ENCODE measurements at regions not wholly inside any gene's neighbourhood (a gene's known extent, or its start where the extent isn't known, plus 50 kb on each side); places are given as distances from the start of the nearest gene placed in this dataset.

DNA sequence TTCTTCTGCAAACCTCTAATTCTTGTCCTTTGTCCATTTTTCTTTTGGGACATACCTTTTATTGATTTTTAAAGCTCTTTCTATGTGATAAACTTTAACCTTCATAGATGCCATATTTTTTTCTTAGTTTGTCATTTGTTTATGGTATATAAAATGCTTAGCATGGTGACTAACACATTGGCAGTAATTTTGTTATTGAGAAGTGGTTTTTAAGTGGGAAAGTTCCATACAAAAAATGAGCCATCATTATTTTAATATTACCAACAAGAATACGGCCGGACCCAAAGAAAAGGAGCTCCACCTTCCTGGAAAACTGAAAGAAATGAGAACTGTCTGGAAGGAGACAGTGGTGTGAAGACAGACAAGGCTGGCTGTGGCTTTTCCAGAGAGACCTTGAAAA lies 270.1 kb upstream of the SIX2 start:
- Histone ChIP-seq H3K27ac (no peak overlapping the region), H4K20me1 (ENCODE audit: insufficient read depth, poor library complexity, severe bottlenecking) (no peaks in the 10 kb centered on the region), H3K9me3 (ENCODE audit: low read depth) (no peaks in the 10 kb centered on the region), H3K4me2 (no peak overlapping the region), H3K36me3 (replicated peaks; ENCODE audit: insufficient read depth, low read depth) (no peaks in the 10 kb centered on the region), H3K79me2 (no peaks in the 10 kb centered on the region), H3K9me2 (replicated peaks; ENCODE audit: insufficient read depth) (no peaks in the 10 kb centered on the region), H2AFZ (no peak overlapping the region), H3K4me1 (ENCODE audit: insufficient read depth) (peaks cover 31% of the 10 kb centered on the region), H3K27me3 (no peaks in the 10 kb centered on the region), H3K4me3 (no peak overlapping the region)
- WGBS (ENCODE audit: low lambda C conversion rate, missing lambda C conversion rate) = 90% methylated on average over 2 of the region's 2 CpGs
- no peak for DNase-seq (ENCODE audit: low spot score)
- TF ChIP-seq, protein P1, sequence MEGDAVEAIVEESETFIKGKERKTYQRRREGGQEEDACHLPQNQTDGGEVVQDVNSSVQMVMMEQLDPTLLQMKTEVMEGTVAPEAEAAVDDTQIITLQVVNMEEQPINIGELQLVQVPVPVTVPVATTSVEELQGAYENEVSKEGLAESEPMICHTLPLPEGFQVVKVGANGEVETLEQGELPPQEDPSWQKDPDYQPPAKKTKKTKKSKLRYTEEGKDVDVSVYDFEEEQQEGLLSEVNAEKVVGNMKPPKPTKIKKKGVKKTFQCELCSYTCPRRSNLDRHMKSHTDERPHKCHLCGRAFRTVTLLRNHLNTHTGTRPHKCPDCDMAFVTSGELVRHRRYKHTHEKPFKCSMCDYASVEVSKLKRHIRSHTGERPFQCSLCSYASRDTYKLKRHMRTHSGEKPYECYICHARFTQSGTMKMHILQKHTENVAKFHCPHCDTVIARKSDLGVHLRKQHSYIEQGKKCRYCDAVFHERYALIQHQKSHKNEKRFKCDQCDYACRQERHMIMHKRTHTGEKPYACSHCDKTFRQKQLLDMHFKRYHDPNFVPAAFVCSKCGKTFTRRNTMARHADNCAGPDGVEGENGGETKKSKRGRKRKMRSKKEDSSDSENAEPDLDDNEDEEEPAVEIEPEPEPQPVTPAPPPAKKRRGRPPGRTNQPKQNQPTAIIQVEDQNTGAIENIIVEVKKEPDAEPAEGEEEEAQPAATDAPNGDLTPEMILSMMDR (IDR thresholded peaks at IDR 0.05; ENCODE audit: poor library complexity) = no peak
- TF ChIP-seq EZH2 (IDR thresholded peaks at IDR 0.05; ENCODE audit: borderline replicate concordance) (no peak), EZH2phosphoT487 (IDR thresholded peaks at IDR 0.05; ENCODE audit: low read depth, severe bottlenecking, unreplicated experiment) (no peak)

DNA sequence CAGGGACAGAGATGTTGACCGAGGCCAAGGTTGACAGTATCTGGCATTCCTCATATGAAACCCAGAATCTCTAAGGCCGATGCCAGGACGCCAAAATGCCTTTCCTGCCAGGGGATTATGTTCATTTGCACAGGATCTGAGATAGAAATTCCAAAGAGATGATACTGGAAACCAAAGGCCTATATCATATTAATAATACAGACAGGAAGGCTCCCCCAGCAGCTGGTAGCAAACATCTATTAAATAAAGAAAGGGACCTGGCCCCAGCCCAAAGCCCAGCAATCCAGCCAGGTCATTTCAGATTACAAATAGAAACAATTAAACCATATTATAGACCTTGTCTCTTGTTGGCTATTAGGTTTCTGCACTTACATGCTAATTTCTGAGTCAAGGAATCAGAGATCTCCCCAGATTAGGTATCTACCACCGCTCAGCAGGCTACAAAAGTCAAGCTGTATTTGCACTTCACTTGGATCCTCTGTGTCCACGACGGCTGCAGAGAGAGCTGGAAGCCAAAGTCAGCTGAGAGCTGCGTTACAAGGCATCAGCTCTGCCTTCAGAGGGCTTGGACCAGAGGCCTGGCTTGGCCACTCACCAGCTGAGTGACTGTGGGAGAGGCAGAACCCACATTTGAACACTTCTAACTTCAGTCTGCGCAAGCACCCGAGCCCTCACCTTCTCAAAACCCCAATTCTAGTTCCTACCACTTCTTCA lies 269.3 kb upstream of the SIX2 start:
- Histone ChIP-seq H3K9me3 (ENCODE audit: low read depth) (no peaks in the 10 kb centered on the region), H2AFZ (no peak overlapping the region), H3K9me2 (replicated peaks; ENCODE audit: insufficient read depth) (no peaks in the 10 kb centered on the region), H3K4me1 (ENCODE audit: insufficient read depth) (peaks cover 38% of the 10 kb centered on the region), H3K27ac (no peak overlapping the region), H3K4me2 (no peak overlapping the region), H3K36me3 (replicated peaks; ENCODE audit: insufficient read depth, low read depth) (no peaks in the 10 kb centered on the region), H3K27me3 (no peaks in the 10 kb centered on the region), H3K4me3 (no peak overlapping the region), H3K79me2 (no peaks in the 10 kb centered on the region), H4K20me1 (ENCODE audit: insufficient read depth, poor library complexity, severe bottlenecking) (no peaks in the 10 kb centered on the region)
- TF ChIP-seq EZH2phosphoT487 (IDR thresholded peaks at IDR 0.05; ENCODE audit: low read depth, severe bottlenecking, unreplicated experiment) (no peak), EZH2 (IDR thresholded peaks at IDR 0.05; ENCODE audit: borderline replicate concordance) (no peak)
- no peak for DNase-seq (ENCODE audit: low spot score)
- 78% methylated on average over 9 of the region's 9 CpGs for WGBS (ENCODE audit: low lambda C conversion rate, missing lambda C conversion rate)

DNA sequence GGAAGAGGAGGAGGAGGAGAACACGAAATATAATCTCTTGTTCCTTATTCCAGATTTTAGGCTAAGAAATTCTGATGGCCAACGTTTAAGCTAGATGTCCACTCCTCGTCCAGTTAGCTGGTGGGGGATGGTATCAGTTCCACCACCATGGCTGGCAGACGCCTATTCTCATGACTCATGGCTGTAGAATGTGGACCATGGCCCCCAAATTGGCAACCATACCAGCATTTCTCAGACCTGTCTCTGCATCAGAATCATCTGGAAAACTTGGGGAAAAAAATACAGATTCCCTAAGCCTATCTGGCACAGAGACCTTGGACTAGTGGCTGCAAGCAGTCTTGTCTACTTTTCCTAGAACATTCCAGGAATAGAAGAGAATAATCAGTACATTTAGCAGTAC lies 267.7 kb upstream of the SIX2 start:
- Histone ChIP-seq H3K9me3 (ENCODE audit: low read depth) (no peaks in the 10 kb centered on the region), H3K27me3 (no peaks in the 10 kb centered on the region), H3K79me2 (no peaks in the 10 kb centered on the region), H3K4me3 (no peak overlapping the region), H4K20me1 (ENCODE audit: insufficient read depth, poor library complexity, severe bottlenecking) (no peaks in the 10 kb centered on the region), H3K4me1 (ENCODE audit: insufficient read depth) (peaks cover 42% of the 10 kb centered on the region), H2AFZ (no peak overlapping the region), H3K4me2 (no peak overlapping the region), H3K9me2 (replicated peaks; ENCODE audit: insufficient read depth) (no peaks in the 10 kb centered on the region), H3K27ac (no peak overlapping the region), H3K36me3 (replicated peaks; ENCODE audit: insufficient read depth, low read depth) (no peaks in the 10 kb centered on the region)
- DNase-seq (ENCODE audit: low spot score) = no peak
- WGBS (ENCODE audit: low lambda C conversion rate, missing lambda C conversion rate) = 80% methylated on average over 4 of the region's 4 CpGs
- TF ChIP-seq EZH2phosphoT487 (IDR thresholded peaks at IDR 0.05; ENCODE audit: low read depth, severe bottlenecking, unreplicated experiment) = no peak
- TF ChIP-seq, protein P1 (IDR thresholded peaks at IDR 0.05; ENCODE audit: poor library complexity) = no peak
- TF ChIP-seq EZH2 (IDR thresholded peaks at IDR 0.05; ENCODE audit: borderline replicate concordance) = no peak

DNA sequence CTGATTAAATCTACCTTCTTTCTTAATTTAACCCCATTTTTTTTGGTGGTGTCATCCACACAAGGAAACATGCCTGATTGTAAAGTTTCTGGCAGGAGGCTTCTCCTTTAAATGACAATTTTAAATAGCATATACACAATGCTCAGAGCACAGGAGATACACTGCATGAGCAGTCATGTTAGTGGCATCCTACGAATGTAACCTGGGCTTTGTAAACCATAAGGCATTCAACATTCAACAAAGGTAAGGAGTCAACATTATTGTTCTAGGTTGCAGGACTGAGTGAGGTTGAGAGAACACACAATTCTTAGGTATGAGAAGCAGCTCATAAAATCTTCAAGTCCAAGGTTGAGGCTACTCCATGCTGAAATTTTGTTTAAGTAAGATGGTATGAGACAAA lies 266.6 kb upstream of the SIX2 start:
- Histone ChIP-seq H4K20me1 (ENCODE audit: insufficient read depth, poor library complexity, severe bottlenecking) (no peaks in the 10 kb centered on the region), H3K79me2 (no peaks in the 10 kb centered on the region), H3K4me1 (ENCODE audit: insufficient read depth) (peaks cover 35% of the 10 kb centered on the region), H3K4me2 (peak overlapping the region; percentile 13), H3K27me3 (no peaks in the 10 kb centered on the region), H2AFZ (no peak overlapping the region), H3K36me3 (replicated peaks; ENCODE audit: insufficient read depth, low read depth) (no peaks in the 10 kb centered on the region), H3K9me3 (ENCODE audit: low read depth) (no peaks in the 10 kb centered on the region), H3K9me2 (replicated peaks; ENCODE audit: insufficient read depth) (no peaks in the 10 kb centered on the region), H3K4me3 (no peak overlapping the region), H3K27ac (peak overlapping the region; percentile 49)
- no peak for TF ChIP-seq EZH2 (IDR thresholded peaks at IDR 0.05; ENCODE audit: borderline replicate concordance)
- no peak for TF ChIP-seq EZH2phosphoT487 (IDR thresholded peaks at IDR 0.05; ENCODE audit: low read depth, severe bottlenecking, unreplicated experiment)
- TF ChIP-seq, protein P1 (IDR thresholded peaks at IDR 0.05; ENCODE audit: poor library complexity) = no peak
- DNase-seq (ENCODE audit: low spot score) = no peak
- WGBS (ENCODE audit: low lambda C conversion rate, missing lambda C conversion rate) = 79% methylated on average over 1 of the region's 1 CpG
